HCT116 (cell line): ENCODE measurements at regions not wholly inside any gene's neighbourhood (a gene's known extent, or its start where the extent isn't known, plus 50 kb on each side); places are given as distances from the start of the nearest gene placed in this dataset.

Experiments used
- ATAC-seq: fragments of 200-7000 bp; cut with Tn5 transposase; 2 replicates; pipeline ENCODE4 v1.9.1; 2020; ENCODE audit warnings: mild to moderate bottlenecking, moderate library complexity
- BruUV-seq: library from RNA; stranded (reverse); fragments of 400-500 nt; replicated peaks from 2 replicates; lab custom pipeline; 2021; lab: Mats Ljungman, UMichigan
- CTCF ChIA-PET: fragments of 300-600 bp; sonication (Branson Sonifier 250); formaldehyde crosslinking; loops from one replicate; lab custom pipeline; 2021; ENCODE audit warnings: antibody characterized with exemption; lab: Charles Lee
- POLR2A ChIA-PET: fragments of 300-600, 350-600 bp; sonication (Branson Sonifier 250); formaldehyde crosslinking; loops from one replicate; lab custom pipeline; 2021; ENCODE audit warnings: antibody characterized with exemption; lab: Charles Lee
- RAD21 ChIA-PET, 2 experiments: fragments of 300-600 bp; sonication (Branson Sonifier 250); formaldehyde crosslinking; loops; one replicate each; lab custom pipeline; 2023; ENCODE audit warnings: low total read pairs in 2 of 2; ENCODE audit not compliant: uncharacterized antibody in 2 of 2, unreplicated experiment in 2 of 2, low non-redundant PET in 1 of 2; lab: Charles Lee
- DNase-seq: peaks from one replicate; pipeline ENCODE4 v3.0.0-alpha.2; 2010; ENCODE audit warnings: low read depth, low spot score
- H2AFZ ChIP-seq: fragments of 200-600 bp; shearing (Covaris generic), sonication (generic); 2 replicates; pipeline ENCODE4 v1.6.1; 2017; ENCODE audit warnings: low read depth, mixed run types, mixed read lengths, antibody characterized with exemption, low read length; ENCODE audit not compliant: poor library complexity, severe bottlenecking
- H3K27ac ChIP-seq: 2 replicates; pipeline ENCODE4 v1.5.1; 2012; ENCODE audit warnings: low read depth, low read length
- H3K27me3 ChIP-seq: fragments of 200-600 bp; sonication (generic); 2 replicates; pipeline ENCODE4 v1.6.1; 2016; ENCODE audit warnings: mixed run types, low read length, mixed read lengths; ENCODE audit not compliant: insufficient read depth
- H3K36me3 ChIP-seq, 2 experiments: fragments of 200-500 bp in 1 of 2; fragments of 200-600 bp in 1 of 2; sonication (Bioruptor generic) in 1 of 2; sonication (generic) in 1 of 2; 2 replicates each; pipeline versions ENCODE4 v1.5.1 to v1.6.1; 2014 to 2016; ENCODE audit warnings: low read length in 2 of 2, inconsistent platforms in 1 of 2, mixed read lengths in 1 of 2, mixed run types in 1 of 2; ENCODE audit not compliant: insufficient read depth in 2 of 2, control insufficient read depth in 1 of 2
- H3K4me1 ChIP-seq, 2 experiments: fragments of 200-600 bp in 1 of 2; sonication (generic) in 1 of 2; 2 replicates each; pipeline versions ENCODE4 v1.5.1 to v1.6.1; 2012 to 2017; ENCODE audit warnings: low read length in 2 of 2, inconsistent platforms in 1 of 2, mild to moderate bottlenecking in 1 of 2, mixed read lengths in 1 of 2, mixed run types in 1 of 2, moderate library complexity in 1 of 2; ENCODE audit not compliant: insufficient read depth in 2 of 2, control insufficient read depth in 1 of 2
- H3K4me2 ChIP-seq: fragments of 200-600 bp; sonication (generic); 2 replicates; pipeline ENCODE4 v1.6.1; 2017; ENCODE audit warnings: mixed run types, low read length, mixed read lengths
- H3K4me3 ChIP-seq, 2 experiments: fragments of 200-600 bp in 1 of 2; sonication (generic) in 1 of 2; replicated peaks in 1 of 2; 2 replicates each; pipeline ENCODE4 v1.5.1; 2011 to 2016; ENCODE audit warnings: low read length in 2 of 2, control low read depth in 1 of 2, low read depth in 1 of 2, mild to moderate bottlenecking in 1 of 2, mixed read lengths in 1 of 2, mixed run types in 1 of 2
- H3K79me2 ChIP-seq: fragments of 200-600 bp; sonication (generic); 2 replicates; pipeline ENCODE4 v1.6.1; 2017; ENCODE audit warnings: mild to moderate bottlenecking, mixed run types, low read length, moderate library complexity, mixed read lengths; ENCODE audit not compliant: insufficient read depth
- H3K9ac ChIP-seq: fragments of 200-600 bp; sonication (generic); 2 replicates; pipeline ENCODE4 v1.6.1; 2016; ENCODE audit warnings: low read length, mixed read lengths
- H3K9me2 ChIP-seq: fragments of 200-600 bp; sonication (generic), shearing (Covaris generic); 2 replicates; pipeline ENCODE4 v1.6.1; 2017; ENCODE audit warnings: mixed run types, mild to moderate bottlenecking, moderate library complexity; ENCODE audit not compliant: insufficient read depth
- H3K9me3 ChIP-seq, 2 experiments: fragments of 200-500 bp in 1 of 2; fragments of 200-600 bp in 1 of 2; sonication (Bioruptor generic) in 1 of 2; sonication (generic) in 1 of 2; 2 replicates each; pipeline ENCODE4 v1.6.1; 2014 to 2017; ENCODE audit warnings: low read length in 2 of 2, mixed read lengths in 2 of 2, inconsistent platforms in 1 of 2, low read depth in 1 of 2, mild to moderate bottlenecking in 1 of 2, mixed run types in 1 of 2, moderate library complexity in 1 of 2; ENCODE audit not compliant: control insufficient read depth in 1 of 2, insufficient read depth in 1 of 2
- H4K20me1 ChIP-seq: fragments of 200-600 bp; sonication (generic), shearing (Covaris generic); 2 replicates; pipeline ENCODE4 v1.6.1; 2017; ENCODE audit warnings: mixed run types, mild to moderate bottlenecking, moderate library complexity; ENCODE audit not compliant: insufficient read depth
- CBX3 ChIP-seq: IDR thresholded peaks from 2 replicates; pipeline ENCODE4 v1.6.1; 2012; ENCODE audit warnings: low read depth
- CEBPB ChIP-seq: IDR thresholded peaks from 2 replicates; pipeline ENCODE4 v1.6.1; 2012; ENCODE audit warnings: low read depth
- EZH2 ChIP-seq: fragments of 200-600 bp; sonication (generic); IDR thresholded peaks from 2 replicates; pipeline ENCODE4 v1.6.1; 2017; ENCODE audit warnings: antibody characterized with exemption, mixed run types
- JUND ChIP-seq: IDR thresholded peaks from 2 replicates; pipeline ENCODE4 v1.6.1; 2012
- POLR2A ChIP-seq: IDR thresholded peaks from 2 replicates; pipeline ENCODE4 v1.7.0; 2011; ENCODE audit warnings: borderline replicate concordance; ENCODE audit not compliant: insufficient read depth, insufficient read length; ENCODE audit errors: extremely low read depth
- POLR2AphosphoS5 ChIP-seq: IDR thresholded peaks from 2 replicates; pipeline ENCODE4 v1.6.1; 2011; ENCODE audit warnings: mild to moderate bottlenecking, low read depth, low read length, moderate library complexity
- SRF ChIP-seq: IDR thresholded peaks from 2 replicates; pipeline ENCODE4 v1.6.1; 2012; ENCODE audit warnings: low read depth
- TCF7L2 ChIP-seq: IDR thresholded peaks from 2 replicates; pipeline ENCODE4 v1.7.0; 2011; ENCODE audit warnings: borderline replicate concordance, inconsistent platforms; ENCODE audit not compliant: insufficient read depth, insufficient read length; ENCODE audit errors: extremely low read depth
- intact Hi-C: fragments of 100-400 bp; cut with micrococcal nuclease; formaldehyde crosslinking; loops from 2 replicates; pipeline ENCODE4 v1.10.0; 2022
- TF ChIP-seq, protein P1 (sequence below): IDR thresholded peaks from 2 replicates; pipeline ENCODE4 v1.6.1; 2012; ENCODE audit warnings: low read depth
- TF ChIP-seq, protein P2 (sequence below): IDR thresholded peaks from 2 replicates; pipeline ENCODE4 v1.6.1; 2012
- TF ChIP-seq, protein P3 (sequence below), 3 experiments: fragments of 200-600 bp in 1 of 3; sonication (generic) in 1 of 3; IDR thresholded peaks in 2 of 3; conservative IDR thresholded peaks in 1 of 3; 2 replicates each; pipeline ENCODE4 v1.5.1; 2012 to 2017; ENCODE audit warnings: low read depth in 2 of 3, low read length in 2 of 3, antibody characterized with exemption in 1 of 3, borderline replicate concordance in 1 of 3, control low read depth in 1 of 3, mild to moderate bottlenecking in 1 of 3, mixed read lengths in 1 of 3, mixed run types in 1 of 3, moderate library complexity in 1 of 3; ENCODE audit not compliant: insufficient read depth in 1 of 3
- TF ChIP-seq, protein P4 (sequence below): IDR thresholded peaks from 2 replicates; pipeline ENCODE4 v1.6.1; 2011; ENCODE audit warnings: mild to moderate bottlenecking, low read length, moderate library complexity; ENCODE audit not compliant: insufficient replicate concordance; ENCODE audit errors: extremely low read depth
- TF ChIP-seq, protein P5 (sequence below): IDR thresholded peaks from 2 replicates; pipeline ENCODE4 v1.6.1; 2012

DNA sequence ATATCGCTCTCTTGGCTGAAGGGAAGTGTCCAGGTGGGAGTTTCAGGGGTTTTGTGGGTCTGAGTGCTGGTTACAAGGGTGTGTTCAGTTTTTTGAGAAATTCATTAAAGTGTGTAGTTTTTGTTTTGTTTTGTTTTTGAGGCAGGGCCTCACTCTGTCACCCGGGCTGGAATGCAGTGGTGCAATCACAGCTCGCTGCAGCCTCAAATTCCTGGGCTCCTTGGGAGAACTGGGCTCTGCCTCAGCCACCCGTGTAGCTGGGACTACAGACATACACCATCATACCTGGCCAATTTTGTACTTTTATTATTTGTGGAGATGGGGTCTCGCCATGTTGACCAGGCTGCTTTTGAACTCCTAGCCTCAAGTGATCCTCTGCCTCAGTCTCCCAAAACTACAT is 51.2 kb upstream of the RALGAPA2 start:
- H3K9me3 ChIP-seq = no peaks in the 10 kb centered on the region
- no peak overlapping the region for H3K4me3 ChIP-seq
- no TSS peak for BruUV-seq
- TF ChIP-seq SRF (no peak), CEBPB (no peak), POLR2AphosphoS5 (no peak), POLR2A (no peak), EZH2 (no peak), JUND (no peak), TCF7L2 (no peak), CBX3 (no peak)
- TF ChIP-seq, protein P1, sequence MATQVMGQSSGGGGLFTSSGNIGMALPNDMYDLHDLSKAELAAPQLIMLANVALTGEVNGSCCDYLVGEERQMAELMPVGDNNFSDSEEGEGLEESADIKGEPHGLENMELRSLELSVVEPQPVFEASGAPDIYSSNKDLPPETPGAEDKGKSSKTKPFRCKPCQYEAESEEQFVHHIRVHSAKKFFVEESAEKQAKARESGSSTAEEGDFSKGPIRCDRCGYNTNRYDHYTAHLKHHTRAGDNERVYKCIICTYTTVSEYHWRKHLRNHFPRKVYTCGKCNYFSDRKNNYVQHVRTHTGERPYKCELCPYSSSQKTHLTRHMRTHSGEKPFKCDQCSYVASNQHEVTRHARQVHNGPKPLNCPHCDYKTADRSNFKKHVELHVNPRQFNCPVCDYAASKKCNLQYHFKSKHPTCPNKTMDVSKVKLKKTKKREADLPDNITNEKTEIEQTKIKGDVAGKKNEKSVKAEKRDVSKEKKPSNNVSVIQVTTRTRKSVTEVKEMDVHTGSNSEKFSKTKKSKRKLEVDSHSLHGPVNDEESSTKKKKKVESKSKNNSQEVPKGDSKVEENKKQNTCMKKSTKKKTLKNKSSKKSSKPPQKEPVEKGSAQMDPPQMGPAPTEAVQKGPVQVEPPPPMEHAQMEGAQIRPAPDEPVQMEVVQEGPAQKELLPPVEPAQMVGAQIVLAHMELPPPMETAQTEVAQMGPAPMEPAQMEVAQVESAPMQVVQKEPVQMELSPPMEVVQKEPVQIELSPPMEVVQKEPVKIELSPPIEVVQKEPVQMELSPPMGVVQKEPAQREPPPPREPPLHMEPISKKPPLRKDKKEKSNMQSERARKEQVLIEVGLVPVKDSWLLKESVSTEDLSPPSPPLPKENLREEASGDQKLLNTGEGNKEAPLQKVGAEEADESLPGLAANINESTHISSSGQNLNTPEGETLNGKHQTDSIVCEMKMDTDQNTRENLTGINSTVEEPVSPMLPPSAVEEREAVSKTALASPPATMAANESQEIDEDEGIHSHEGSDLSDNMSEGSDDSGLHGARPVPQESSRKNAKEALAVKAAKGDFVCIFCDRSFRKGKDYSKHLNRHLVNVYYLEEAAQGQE = no peak
- TF ChIP-seq, protein P2, sequence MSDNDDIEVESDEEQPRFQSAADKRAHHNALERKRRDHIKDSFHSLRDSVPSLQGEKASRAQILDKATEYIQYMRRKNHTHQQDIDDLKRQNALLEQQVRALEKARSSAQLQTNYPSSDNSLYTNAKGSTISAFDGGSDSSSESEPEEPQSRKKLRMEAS = no peak
- TF ChIP-seq, protein P3, sequence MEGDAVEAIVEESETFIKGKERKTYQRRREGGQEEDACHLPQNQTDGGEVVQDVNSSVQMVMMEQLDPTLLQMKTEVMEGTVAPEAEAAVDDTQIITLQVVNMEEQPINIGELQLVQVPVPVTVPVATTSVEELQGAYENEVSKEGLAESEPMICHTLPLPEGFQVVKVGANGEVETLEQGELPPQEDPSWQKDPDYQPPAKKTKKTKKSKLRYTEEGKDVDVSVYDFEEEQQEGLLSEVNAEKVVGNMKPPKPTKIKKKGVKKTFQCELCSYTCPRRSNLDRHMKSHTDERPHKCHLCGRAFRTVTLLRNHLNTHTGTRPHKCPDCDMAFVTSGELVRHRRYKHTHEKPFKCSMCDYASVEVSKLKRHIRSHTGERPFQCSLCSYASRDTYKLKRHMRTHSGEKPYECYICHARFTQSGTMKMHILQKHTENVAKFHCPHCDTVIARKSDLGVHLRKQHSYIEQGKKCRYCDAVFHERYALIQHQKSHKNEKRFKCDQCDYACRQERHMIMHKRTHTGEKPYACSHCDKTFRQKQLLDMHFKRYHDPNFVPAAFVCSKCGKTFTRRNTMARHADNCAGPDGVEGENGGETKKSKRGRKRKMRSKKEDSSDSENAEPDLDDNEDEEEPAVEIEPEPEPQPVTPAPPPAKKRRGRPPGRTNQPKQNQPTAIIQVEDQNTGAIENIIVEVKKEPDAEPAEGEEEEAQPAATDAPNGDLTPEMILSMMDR (IDR thresholded peaks at IDR 0.05 in 2 of 3, conservative IDR thresholded peaks at IDR 0.05 in 1 of 3; ENCODE audit: borderline replicate concordance in 1 of 3, insufficient read depth in 1 of 3, low read depth in 2 of 3, low read length in 2 of 3) = no peak
- TF ChIP-seq, protein P4, sequence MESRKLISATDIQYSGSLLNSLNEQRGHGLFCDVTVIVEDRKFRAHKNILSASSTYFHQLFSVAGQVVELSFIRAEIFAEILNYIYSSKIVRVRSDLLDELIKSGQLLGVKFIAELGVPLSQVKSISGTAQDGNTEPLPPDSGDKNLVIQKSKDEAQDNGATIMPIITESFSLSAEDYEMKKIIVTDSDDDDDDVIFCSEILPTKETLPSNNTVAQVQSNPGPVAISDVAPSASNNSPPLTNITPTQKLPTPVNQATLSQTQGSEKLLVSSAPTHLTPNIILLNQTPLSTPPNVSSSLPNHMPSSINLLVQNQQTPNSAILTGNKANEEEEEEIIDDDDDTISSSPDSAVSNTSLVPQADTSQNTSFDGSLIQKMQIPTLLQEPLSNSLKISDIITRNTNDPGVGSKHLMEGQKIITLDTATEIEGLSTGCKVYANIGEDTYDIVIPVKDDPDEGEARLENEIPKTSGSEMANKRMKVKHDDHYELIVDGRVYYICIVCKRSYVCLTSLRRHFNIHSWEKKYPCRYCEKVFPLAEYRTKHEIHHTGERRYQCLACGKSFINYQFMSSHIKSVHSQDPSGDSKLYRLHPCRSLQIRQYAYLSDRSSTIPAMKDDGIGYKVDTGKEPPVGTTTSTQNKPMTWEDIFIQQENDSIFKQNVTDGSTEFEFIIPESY = no peak
- TF ChIP-seq, protein P5, sequence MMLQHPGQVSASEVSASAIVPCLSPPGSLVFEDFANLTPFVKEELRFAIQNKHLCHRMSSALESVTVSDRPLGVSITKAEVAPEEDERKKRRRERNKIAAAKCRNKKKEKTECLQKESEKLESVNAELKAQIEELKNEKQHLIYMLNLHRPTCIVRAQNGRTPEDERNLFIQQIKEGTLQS = no peak
- no peaks in the 10 kb centered on the region for H3K4me1 ChIP-seq
- no peaks in the 10 kb centered on the region for H3K9me2 ChIP-seq
- RAD21 ChIA-PET = no interaction called here
- H3K9ac ChIP-seq = no peak overlapping the region
- H2AFZ ChIP-seq = no peak overlapping the region
- intact Hi-C loops = no loop called here
- DNase-seq (no peak), ATAC-seq (no peak)
- no peaks in the 10 kb centered on the region for H3K36me3 ChIP-seq
- CTCF ChIA-PET = no interaction called here
- no peak overlapping the region for H3K4me2 ChIP-seq
- POLR2A ChIA-PET = no interaction called here
- peaks cover 38% of the 10 kb centered on the region for H3K27me3 ChIP-seq
- no peak overlapping the region for H3K27ac ChIP-seq
- no peaks in the 10 kb centered on the region for H3K79me2 ChIP-seq
- no peaks in the 10 kb centered on the region for H4K20me1 ChIP-seq
